ENCODE measurements at regions not wholly inside any gene's neighbourhood (a gene's known extent, or its start where the extent isn't known, plus 50 kb on each side); places are given as distances from the start of the nearest gene placed in this dataset.
"Not testable (repeated sequence)": the region's sequence is repeated elsewhere in the genome, so short reads cannot be mapped to it uniquely, and the experiment has no call there.

GRCh38 chr7:19352305-19352695 is 207.1 kb upstream of the FERD3L start:
- no peak overlapping the region for H3K27ac Mint-ChIP-seq
- H3K4me1 Mint-ChIP-seq: no peaks in the 10 kb centered on the region
- no peaks in the 10 kb centered on the region for H3K27me3 Mint-ChIP-seq (ENCODE audit: low read depth)
- TF ChIP-seq CTCF (IDR thresholded peaks at IDR 0.05; ENCODE audit: unreplicated experiment in 3 of 3): no peak
- no peaks in the 10 kb centered on the region for H3K9me3 Mint-ChIP-seq
- H3K4me3 Mint-ChIP-seq: no peak overlapping the region
- no peaks in the 10 kb centered on the region for H3K36me3 Mint-ChIP-seq (ENCODE audit: low read depth)

- no peaks in the 10 kb centered on the region for H3K9me3 Mint-ChIP-seq
- no peaks in the 10 kb centered on the region for H3K4me1 Mint-ChIP-seq
- no peaks in the 10 kb centered on the region for H3K27me3 Mint-ChIP-seq (ENCODE audit: low read depth)
- no peak overlapping the region for H3K4me3 Mint-ChIP-seq
- no peak for TF ChIP-seq CTCF (IDR thresholded peaks at IDR 0.05; ENCODE audit: unreplicated experiment in 3 of 3)
- H3K27ac Mint-ChIP-seq: no peak overlapping the region
- H3K36me3 Mint-ChIP-seq (ENCODE audit: low read depth): no peaks in the 10 kb centered on the region
These were observed 206.4 kb upstream of the FERD3L start for GRCh38 chr7:19351341-19352304.

GRCh38 chr7:19339512-19339911 is 194.3 kb upstream of the FERD3L start:
- TF ChIP-seq CTCF (IDR thresholded peaks at IDR 0.05; ENCODE audit: unreplicated experiment in 3 of 3): no peak
- Mint-ChIP-seq H3K4me1 (no peaks in the 10 kb centered on the region), H3K4me3 (no peak overlapping the region), H3K36me3 (ENCODE audit: low read depth) (no peaks in the 10 kb centered on the region), H3K9me3 (no peaks in the 10 kb centered on the region), H3K27me3 (ENCODE audit: low read depth) (peaks cover 6% of the 10 kb centered on the region), H3K27ac (no peak overlapping the region)

- not testable (repeated sequence) for H3K4me3 Mint-ChIP-seq; H3K27ac Mint-ChIP-seq; H3K27me3 Mint-ChIP-seq (ENCODE audit: low read depth); H3K4me1 Mint-ChIP-seq; H3K9me3 Mint-ChIP-seq; H3K36me3 Mint-ChIP-seq (ENCODE audit: low read depth)
These were observed 193.3 kb upstream of the FERD3L start for GRCh38 chr7:19338512-19338911.

GRCh38 chr7:19336836-19337383 is 191.7 kb upstream of the FERD3L start:
- no peak for TF ChIP-seq CTCF (IDR thresholded peaks at IDR 0.05; ENCODE audit: unreplicated experiment in 3 of 3)
- H3K4me3 Mint-ChIP-seq: no peak overlapping the region
- H3K4me1 Mint-ChIP-seq: no peaks in the 10 kb centered on the region
- peaks cover 6% of the 10 kb centered on the region for H3K27me3 Mint-ChIP-seq (ENCODE audit: low read depth)
- H3K36me3 Mint-ChIP-seq (ENCODE audit: low read depth): no peaks in the 10 kb centered on the region
- no peaks in the 10 kb centered on the region for H3K9me3 Mint-ChIP-seq
- no peak overlapping the region for H3K27ac Mint-ChIP-seq

GRCh38 chr7:19333706-19334105 is 188.5 kb upstream of the FERD3L start:
- H3K4me1 Mint-ChIP-seq: no peaks in the 10 kb centered on the region
- no peaks in the 10 kb centered on the region for H3K9me3 Mint-ChIP-seq
- H3K27me3 Mint-ChIP-seq (ENCODE audit: low read depth): peaks cover 3% of the 10 kb centered on the region
- H3K4me3 Mint-ChIP-seq: no peak overlapping the region
- no peaks in the 10 kb centered on the region for H3K36me3 Mint-ChIP-seq (ENCODE audit: low read depth)
- no peak overlapping the region for H3K27ac Mint-ChIP-seq
- TF ChIP-seq CTCF (IDR thresholded peaks at IDR 0.05; ENCODE audit: unreplicated experiment in 3 of 3): no peak
